Colonic mucosa (tissue), 4 donors: ENCODE measurements at regions not wholly inside any gene's neighbourhood (a gene's known extent, or its start where the extent isn't known, plus 50 kb on each side); places are given as distances from the start of the nearest gene placed in this dataset.
"Not testable (repeated sequence)": the region's sequence is repeated elsewhere in the genome, so short reads cannot be mapped to it uniquely, and the experiment has no call there.

ENCODE experiments used
- DNase-seq: peaks from one replicate; pipeline ENCODE4 v3.0.0-alpha.2; 2020
- H3K27ac ChIP-seq: fragments of 200-600 bp; one replicate; pipeline ENCODE4 v1.8.0; 2021
- H3K27me3 ChIP-seq: fragments of 200-600 bp; one replicate; pipeline ENCODE4 v1.8.0; 2021
- H3K36me3 ChIP-seq: fragments of 200-600 bp; one replicate; pipeline ENCODE4 v1.8.0; 2021
- H3K4me1 ChIP-seq: fragments of 200-600 bp; one replicate; pipeline ENCODE4 v1.8.0; 2021; ENCODE audit warnings: mild to moderate bottlenecking
- H3K4me3 ChIP-seq: fragments of 200-600 bp; one replicate; pipeline ENCODE4 v1.8.0; 2021
- H3K9ac ChIP-seq, 2 donors: one replicate each; pipeline ENCODE4 v1.7.0; 2013; ENCODE audit warnings: control low read depth in 2 of 2, low read depth in 2 of 2, low read length in 2 of 2
- H3K9me3 ChIP-seq: fragments of 200-600 bp; one replicate; pipeline ENCODE4 v1.8.0; 2021
- intact Hi-C: fragments of 100-400 bp; cut with DNase I; formaldehyde crosslinking; loops from one replicate; pipeline ENCODE4 v1.14.1; 2022
- TF ChIP-seq, protein P1 (sequence below): fragments of 200-600 bp; IDR thresholded peaks from one replicate; pipeline ENCODE4 v1.8.0; 2022; ENCODE audit warnings: antibody characterized with exemption, mild to moderate bottlenecking
- donor health status: healthy.
- donor health status: DM: no; HTN: no; CAD: no.
- donor health status: DM: no; HTN: no; CAD: no.

DNA sequence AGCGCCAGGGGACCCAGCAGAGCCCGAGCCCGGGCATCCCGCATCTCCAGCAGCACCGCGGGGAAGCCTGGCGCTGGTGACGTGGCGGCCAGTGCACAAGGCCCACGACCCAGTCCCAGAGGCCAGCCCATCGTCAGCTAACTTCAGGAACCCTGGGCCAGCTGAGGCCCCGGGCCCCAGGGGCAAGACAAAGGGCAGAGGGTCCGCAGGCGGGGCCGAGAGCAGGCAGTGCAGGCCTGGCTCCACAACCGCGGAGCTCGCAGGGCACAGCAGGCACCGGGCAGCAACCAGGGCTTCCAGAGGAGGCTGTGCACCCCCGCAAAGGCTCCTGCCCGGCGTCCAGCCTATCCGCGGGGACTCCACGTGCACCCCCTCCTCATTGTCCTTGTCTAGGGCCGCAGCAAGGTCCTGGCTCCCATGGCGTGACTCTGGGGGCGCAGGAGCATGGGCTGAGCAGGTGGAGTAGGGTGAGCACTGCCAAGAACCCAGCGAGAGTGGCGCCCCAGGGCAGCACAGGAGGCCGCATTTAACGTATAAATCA is 352.5 kb downstream of the KCNJ18 start:
- DNase-seq, H3K27me3 ChIP-seq, H3K9me3 ChIP-seq, H3K36me3 ChIP-seq, intact Hi-C loops, H3K27ac ChIP-seq, H3K4me1 ChIP-seq, H3K4me3 ChIP-seq, H3K9ac ChIP-seq: not testable (repeated sequence)

DNA sequence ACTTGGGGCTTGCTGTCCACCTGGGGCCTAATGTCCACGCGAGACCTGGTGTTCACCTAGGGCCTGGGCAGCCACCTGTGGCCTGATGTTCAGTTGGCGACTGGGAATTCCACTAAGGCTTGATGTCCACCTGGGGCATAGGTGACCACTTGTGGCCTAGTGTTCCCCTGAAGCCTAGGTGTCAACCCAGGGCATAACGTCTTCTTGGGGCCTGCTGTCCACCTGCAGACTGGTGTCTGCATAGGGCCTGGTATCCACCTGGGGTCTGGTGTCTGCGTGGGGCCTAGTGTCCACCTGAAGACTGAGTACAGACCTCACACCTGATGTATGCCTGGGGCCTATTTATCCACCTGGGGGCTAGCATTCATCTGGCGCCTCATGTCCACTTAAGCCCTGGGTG is 355.2 kb downstream of the KCNJ18 start:
- DNase-seq, H3K27me3 ChIP-seq, H3K4me3 ChIP-seq, H3K27ac ChIP-seq, intact Hi-C loops, H3K36me3 ChIP-seq, H3K9me3 ChIP-seq, H3K4me1 ChIP-seq, H3K9ac ChIP-seq: not testable (repeated sequence)

DNA sequence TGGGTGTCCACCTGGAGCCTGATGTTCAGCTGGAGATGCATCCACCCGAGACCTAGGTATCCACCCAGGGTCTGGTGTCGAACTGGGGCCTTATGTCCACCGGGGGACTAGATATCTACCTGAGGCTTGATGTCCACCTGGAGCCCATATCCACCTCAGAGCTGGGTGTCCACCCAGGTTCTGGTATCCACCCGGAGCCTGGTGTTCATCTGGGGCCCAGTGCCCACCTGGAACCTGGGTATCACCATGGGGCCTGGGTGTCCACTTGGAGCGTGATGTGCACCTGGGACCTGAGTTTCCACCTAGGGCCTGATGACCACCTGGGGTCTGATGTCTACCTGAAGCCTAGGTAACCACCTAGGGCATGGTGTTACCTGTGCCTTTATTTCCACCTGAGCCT is 355.9 kb downstream of the KCNJ18 start:
- H3K4me1 ChIP-seq, H3K4me3 ChIP-seq, H3K9ac ChIP-seq, H3K9me3 ChIP-seq, H3K27ac ChIP-seq, H3K36me3 ChIP-seq, DNase-seq, intact Hi-C loops, H3K27me3 ChIP-seq: not testable (repeated sequence)

DNA sequence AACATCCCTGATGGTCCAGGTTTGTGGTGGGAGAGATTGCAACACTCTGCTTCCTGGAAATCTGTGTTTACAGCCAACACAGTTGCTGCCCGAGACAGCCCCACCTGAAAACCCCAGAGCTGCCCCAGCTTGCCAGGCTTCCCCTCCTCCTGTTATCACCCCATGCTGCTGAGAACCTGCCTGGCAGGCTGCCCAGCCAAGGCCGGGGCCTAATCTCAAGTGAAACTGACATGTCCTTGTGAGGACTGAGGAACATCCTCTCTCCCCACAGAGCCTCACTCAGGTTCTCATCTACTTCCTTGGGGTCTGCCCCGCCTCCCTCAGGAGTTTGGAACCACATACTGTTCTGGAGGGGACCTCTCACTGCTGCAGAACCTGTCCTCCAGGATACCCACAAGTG is 358.4 kb downstream of the KCNJ18 start:
- H3K9me3 ChIP-seq, H3K4me1 ChIP-seq, H3K9ac ChIP-seq, H3K27me3 ChIP-seq, H3K27ac ChIP-seq, intact Hi-C loops, DNase-seq, H3K4me3 ChIP-seq, H3K36me3 ChIP-seq: not testable (repeated sequence)

DNA sequence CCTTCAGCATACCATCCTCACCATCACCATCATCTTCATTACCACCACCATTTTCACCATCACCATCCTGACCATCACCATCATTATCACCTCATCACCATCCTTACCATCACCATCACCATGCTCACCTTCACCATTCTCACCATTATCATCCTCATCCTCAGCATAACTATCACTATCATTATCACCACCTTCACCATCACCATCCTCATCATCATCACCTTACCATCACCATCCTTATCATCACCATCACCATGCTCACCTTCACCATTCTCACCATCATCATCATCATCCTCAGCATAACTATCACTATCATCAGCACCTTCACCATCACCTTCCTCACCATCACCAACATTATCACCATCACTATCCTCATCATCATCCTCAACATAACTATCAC is 360.4 kb downstream of the KCNJ18 start:
- DNase-seq, H3K27ac ChIP-seq, H3K27me3 ChIP-seq, H3K9ac ChIP-seq, H3K4me1 ChIP-seq, intact Hi-C loops, H3K9me3 ChIP-seq, H3K36me3 ChIP-seq, H3K4me3 ChIP-seq: not testable (repeated sequence)

DNA sequence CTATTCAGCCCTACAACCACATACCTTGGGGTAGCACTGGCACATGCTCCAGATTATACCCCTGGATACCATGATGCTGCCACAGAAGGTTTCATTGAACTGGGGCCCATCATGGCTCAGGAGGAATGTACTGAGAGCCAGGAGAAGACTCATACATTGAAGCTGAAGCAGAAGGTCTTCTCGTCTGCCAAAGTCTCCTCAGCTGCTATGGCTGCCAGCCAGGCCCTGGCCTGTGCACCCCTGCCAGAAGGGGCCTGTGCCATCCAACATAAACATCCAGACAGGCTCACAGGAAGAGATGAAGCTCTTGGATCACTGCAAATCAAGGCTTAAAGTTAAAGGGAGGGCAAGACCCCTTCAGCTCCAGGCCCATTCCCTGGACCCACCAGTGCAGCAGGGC is 364.2 kb downstream of the KCNJ18 start:
- H3K4me1 ChIP-seq, H3K36me3 ChIP-seq, H3K27me3 ChIP-seq, H3K4me3 ChIP-seq, DNase-seq, H3K27ac ChIP-seq, intact Hi-C loops, H3K9me3 ChIP-seq, H3K9ac ChIP-seq: not testable (repeated sequence)

DNA sequence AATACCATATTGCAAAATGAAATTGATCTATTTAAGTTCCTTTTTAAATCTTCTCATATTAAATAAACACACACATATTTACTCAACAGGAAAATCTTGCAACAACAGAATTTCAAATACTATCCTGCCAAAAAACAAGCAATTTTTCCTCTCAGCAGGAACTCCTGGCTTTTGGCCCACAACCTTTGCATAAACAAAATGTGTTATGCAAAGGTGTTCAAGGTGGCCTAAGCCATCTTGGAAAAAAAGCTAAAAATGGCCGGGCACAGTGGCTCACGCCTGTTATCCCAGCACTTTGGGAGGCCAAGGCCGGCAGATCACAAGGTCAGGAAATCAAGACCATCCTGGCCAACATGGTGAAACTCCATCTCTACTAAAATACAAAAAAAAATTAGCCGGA is 383.6 kb downstream of the KCNJ18 start:
- H3K27me3 ChIP-seq, H3K4me3 ChIP-seq, DNase-seq, H3K9ac ChIP-seq, intact Hi-C loops, H3K4me1 ChIP-seq, H3K9me3 ChIP-seq, H3K36me3 ChIP-seq, H3K27ac ChIP-seq: not testable (repeated sequence)

DNA sequence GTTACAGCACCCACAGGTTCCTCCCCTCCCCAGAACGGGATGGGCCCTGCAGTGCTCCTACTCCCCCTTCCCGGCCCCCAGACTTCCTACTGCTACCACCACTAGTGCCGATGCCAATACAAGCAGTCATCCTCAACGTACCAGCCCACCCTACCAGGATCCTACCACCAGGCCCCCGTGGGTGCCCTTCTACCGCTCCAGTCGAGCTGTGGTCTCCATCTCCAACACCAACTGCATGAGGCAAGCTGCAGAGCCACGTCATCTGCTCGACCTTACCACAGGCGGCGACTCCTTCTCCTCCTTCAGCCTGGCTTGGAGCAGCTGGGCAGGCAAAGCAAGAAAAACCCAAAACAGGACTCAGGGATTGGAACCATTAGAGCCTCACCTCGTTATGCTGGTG is 396.3 kb downstream of the KCNJ18 start:
- intact Hi-C loops, H3K27me3 ChIP-seq, H3K27ac ChIP-seq, DNase-seq, H3K4me1 ChIP-seq, H3K9ac ChIP-seq, H3K4me3 ChIP-seq, H3K9me3 ChIP-seq, H3K36me3 ChIP-seq: not testable (repeated sequence)

DNA sequence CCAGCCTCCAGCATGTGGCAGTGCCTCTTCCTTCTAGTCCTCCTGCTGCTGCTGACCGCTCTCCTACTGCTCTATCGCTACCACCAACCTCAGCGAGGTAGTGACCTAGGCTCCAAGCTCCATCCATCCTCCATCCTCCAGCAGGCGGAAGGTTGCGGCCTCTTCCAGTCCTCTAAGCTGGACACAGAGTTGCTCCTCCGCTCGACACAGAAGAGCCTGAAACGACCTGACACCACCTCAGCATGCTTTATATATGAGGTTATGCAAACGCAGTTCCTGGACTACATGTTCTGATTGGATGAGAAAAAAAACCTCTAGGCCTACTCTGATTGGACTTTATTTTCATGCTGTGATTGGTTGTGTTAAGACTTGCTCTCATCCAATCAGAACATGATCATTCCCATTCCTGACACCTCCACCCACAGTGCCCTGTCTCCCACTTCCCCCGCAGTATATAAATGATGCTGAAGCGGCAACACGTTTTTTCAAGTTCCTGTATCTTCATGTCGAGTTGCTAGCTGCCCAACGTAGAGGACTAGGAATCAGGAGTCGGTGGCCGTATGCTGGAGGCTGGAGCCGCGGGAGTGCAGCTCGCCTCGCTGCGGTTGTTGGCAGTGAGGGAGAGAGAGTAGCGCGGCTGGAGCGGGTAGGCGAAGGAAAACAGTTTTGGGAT is 398.1 kb downstream of the KCNJ18 start:
- no peak overlapping the region for H3K4me3 ChIP-seq
- TF ChIP-seq, protein P1, sequence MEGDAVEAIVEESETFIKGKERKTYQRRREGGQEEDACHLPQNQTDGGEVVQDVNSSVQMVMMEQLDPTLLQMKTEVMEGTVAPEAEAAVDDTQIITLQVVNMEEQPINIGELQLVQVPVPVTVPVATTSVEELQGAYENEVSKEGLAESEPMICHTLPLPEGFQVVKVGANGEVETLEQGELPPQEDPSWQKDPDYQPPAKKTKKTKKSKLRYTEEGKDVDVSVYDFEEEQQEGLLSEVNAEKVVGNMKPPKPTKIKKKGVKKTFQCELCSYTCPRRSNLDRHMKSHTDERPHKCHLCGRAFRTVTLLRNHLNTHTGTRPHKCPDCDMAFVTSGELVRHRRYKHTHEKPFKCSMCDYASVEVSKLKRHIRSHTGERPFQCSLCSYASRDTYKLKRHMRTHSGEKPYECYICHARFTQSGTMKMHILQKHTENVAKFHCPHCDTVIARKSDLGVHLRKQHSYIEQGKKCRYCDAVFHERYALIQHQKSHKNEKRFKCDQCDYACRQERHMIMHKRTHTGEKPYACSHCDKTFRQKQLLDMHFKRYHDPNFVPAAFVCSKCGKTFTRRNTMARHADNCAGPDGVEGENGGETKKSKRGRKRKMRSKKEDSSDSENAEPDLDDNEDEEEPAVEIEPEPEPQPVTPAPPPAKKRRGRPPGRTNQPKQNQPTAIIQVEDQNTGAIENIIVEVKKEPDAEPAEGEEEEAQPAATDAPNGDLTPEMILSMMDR, result no peak
- intact Hi-C loops, result no loop called here

DNA sequence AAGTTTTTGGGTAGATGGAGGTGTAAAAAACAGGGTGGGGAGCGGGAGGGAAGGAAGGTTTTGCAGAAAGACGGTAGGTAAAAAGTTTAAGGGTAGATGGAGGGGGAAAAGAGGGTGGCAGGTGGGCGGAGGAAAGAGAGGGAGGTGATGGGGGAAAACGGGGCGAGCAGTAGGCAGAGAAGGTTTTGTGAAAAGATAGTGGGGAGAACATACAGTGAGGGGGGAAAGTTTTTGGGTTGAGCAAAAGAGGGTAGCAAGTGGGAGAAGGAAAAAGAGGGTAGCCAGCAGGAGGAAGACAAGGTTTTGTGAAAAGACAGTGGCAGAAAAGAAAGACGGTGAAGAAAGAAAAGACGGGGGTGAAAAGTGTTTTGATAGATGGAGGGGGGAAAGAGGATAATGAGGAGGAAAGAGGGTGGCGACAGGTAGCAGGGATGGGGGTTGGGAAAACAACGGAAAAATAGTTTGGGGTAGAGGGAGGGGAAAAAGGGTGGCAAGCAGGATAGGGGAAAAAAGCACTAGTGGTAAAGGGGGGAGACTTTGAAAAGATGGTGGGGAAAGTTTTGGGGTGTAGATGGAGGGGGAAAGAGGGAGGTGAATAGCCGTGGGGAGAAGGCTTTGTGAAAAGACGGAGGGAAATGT is 398.8 kb downstream of the KCNJ18 start:
- H3K36me3 ChIP-seq, intact Hi-C loops, H3K27me3 ChIP-seq, H3K4me1 ChIP-seq, H3K9ac ChIP-seq, H3K4me3 ChIP-seq, DNase-seq, H3K9me3 ChIP-seq, H3K27ac ChIP-seq: not testable (repeated sequence)

More for the DNA sequence above, 398.1 kb downstream of the KCNJ18 start:
- no peak for DNase-seq
- no peak overlapping the region for H3K27ac ChIP-seq
- no peaks in the 10 kb centered on the region for H3K4me1 ChIP-seq
- H3K9ac ChIP-seq, result no peak overlapping the region
- H3K36me3 ChIP-seq, result no peaks in the 10 kb centered on the region
- H3K9me3 ChIP-seq, result no peaks in the 10 kb centered on the region
- no peaks in the 10 kb centered on the region for H3K27me3 ChIP-seq

DNA sequence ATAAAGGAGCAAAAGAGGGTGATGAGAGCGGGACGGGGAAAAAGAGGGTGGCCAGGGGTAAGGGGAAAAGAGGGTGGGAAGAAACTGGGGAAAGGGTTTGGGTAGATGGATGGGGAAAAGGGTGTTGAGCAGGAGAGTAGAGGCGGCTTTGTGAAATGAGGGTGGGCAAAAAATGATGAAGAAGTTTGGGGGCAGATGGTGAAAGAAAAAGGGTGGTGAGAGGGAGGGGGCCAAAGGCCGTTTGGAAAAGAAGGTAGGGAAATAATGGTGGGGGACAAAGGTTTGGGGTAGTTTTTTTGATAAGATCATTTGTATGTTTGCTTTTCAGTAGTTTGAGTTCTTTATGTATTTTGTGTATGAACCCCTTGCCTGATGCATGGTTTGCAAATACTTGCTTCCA is 399.5 kb downstream of the KCNJ18 start:
- DNase-seq, H3K9ac ChIP-seq, H3K27ac ChIP-seq, H3K4me1 ChIP-seq, H3K36me3 ChIP-seq, H3K4me3 ChIP-seq, H3K27me3 ChIP-seq, H3K9me3 ChIP-seq, intact Hi-C loops: not testable (repeated sequence)

DNA sequence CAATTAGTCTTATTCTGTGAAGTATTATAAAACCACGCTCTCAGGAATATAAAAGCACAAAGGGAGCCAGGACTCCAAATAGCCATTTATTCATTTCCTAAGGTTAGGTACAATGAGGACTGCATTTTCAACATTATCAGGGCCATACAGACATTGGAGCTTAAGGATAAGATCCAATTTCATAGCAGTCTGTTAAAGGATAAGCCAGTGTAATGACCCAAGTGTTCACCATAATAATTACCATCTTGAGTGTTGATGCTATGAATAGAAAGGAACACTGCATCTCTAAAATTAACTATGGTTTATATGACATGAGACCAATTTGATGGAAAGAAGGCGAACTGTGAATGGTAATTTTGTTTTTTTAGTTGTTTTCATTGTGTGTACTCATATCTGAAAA is 403.1 kb downstream of the KCNJ18 start:
- H3K27me3 ChIP-seq, DNase-seq, H3K27ac ChIP-seq, H3K9ac ChIP-seq, H3K4me3 ChIP-seq, H3K4me1 ChIP-seq, H3K36me3 ChIP-seq, H3K9me3 ChIP-seq, intact Hi-C loops: not testable (repeated sequence)

DNA sequence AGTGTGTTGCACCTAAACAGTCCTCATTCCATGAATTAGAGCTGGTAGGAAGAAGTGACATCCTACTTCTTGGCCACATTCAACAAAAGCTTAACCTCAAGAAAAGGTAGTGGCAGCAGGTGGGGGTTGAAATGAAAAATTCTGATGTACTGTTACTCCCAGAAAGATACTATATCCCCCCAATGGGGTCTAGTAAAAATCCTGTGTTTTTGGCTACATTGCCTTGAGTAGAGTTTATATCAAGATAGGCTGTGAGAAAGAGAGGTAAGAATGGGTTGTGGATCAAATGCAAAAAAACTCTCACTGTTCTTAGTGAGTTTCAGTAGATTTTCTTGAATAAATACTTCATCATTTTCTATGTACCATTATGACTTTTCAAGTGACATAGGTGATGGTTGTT is 407.3 kb downstream of the KCNJ18 start:
- H3K4me3 ChIP-seq, DNase-seq, H3K36me3 ChIP-seq, H3K4me1 ChIP-seq, H3K27ac ChIP-seq, H3K9ac ChIP-seq, H3K9me3 ChIP-seq, intact Hi-C loops, H3K27me3 ChIP-seq: not testable (repeated sequence)
